Gastrocnemius medialis (tissue), 4 donors: ENCODE measurements at regions not wholly inside any gene's neighbourhood (a gene's known extent, or its start where the extent isn't known, plus 50 kb on each side); places are given as distances from the start of the nearest gene placed in this dataset.

ENCODE experiments used
- ATAC-seq, 2 donors: fragments of 150-250 bp; one replicate each; pipeline ENCODE4 v1.9.1; 2016
- DNase-seq, 2 donors: peaks; one replicate each; pipeline ENCODE4 v3.0.0-alpha.2; 2019
- H3K27ac ChIP-seq, 4 donors: fragments of 200-600 bp; sonication (generic); 1 replicate in 1 of 4; 2 replicates in 3 of 4; pipeline ENCODE4 v1.5.1; 2016 to 2018; ENCODE audit warnings: mild to moderate bottlenecking in 2 of 4, moderate library complexity in 1 of 4
- H3K27me3 ChIP-seq, 3 donors: fragments of 200-600 bp; sonication (generic) in 2 of 3; 1 replicate in 1 of 3; 2 replicates in 2 of 3; pipeline versions ENCODE4 v1.5.1 to v1.6.0; 2016 to 2019; ENCODE audit warnings: mild to moderate bottlenecking in 1 of 3, moderate library complexity in 1 of 3
- H3K36me3 ChIP-seq, 2 donors: fragments of 200-600 bp; sonication (generic) in 1 of 2; one replicate each; pipeline ENCODE4 v1.5.1; 2017 to 2018
- H3K4me1 ChIP-seq, 2 donors: fragments of 200-600 bp; sonication (generic) in 1 of 2; one replicate each; pipeline ENCODE4 v1.5.1; 2016 to 2017; ENCODE audit warnings: mild to moderate bottlenecking in 2 of 2
- H3K4me3 ChIP-seq, 4 donors: fragments of 200-600 bp; sonication (generic) in 3 of 4; 1 replicate in 1 of 4; 2 replicates in 3 of 4; pipeline ENCODE4 v1.5.1; 2016 to 2019; ENCODE audit warnings: mild to moderate bottlenecking in 2 of 4
- H3K9me3 ChIP-seq, 3 donors: fragments of 200-600 bp; sonication (generic) in 2 of 3; 1 replicate in 1 of 3; 2 replicates in 2 of 3; pipeline ENCODE4 v1.5.1; 2016 to 2019
- POLR2A ChIP-seq, 2 donors: fragments of 450-650 bp; IDR thresholded peaks; one replicate each; pipeline ENCODE4 v1.6.1; 2017; ENCODE audit warnings: antibody characterized with exemption in 2 of 2, mild to moderate bottlenecking in 2 of 2, moderate library complexity in 2 of 2
- in situ Hi-C, 4 donors: fragments of 200-750 bp; cut with MboI; loops; one replicate each; pipeline versions ENCODE4 v1.15.0 to v1.8.0; 2017; ENCODE audit warnings: low sequenced_read_pairs in 4 of 4
- intact Hi-C: fragments of 100-400 bp; cut with DNase I; formaldehyde crosslinking; loops from one replicate; pipeline ENCODE4 v1.15.1; 2023; ENCODE audit warnings: low total_unique reads
- TF ChIP-seq, protein P1 (sequence below), 5 experiments: fragments of 450-650 bp in 3 of 5; fragments of 200-600 bp in 2 of 5; sonication (generic) in 2 of 5; IDR thresholded peaks in 4 of 5; conservative IDR thresholded peaks in 1 of 5; 1 replicate in 4 of 5; 2 replicates in 1 of 5; pipeline ENCODE4 v1.5.1; 2016 to 2019; ENCODE audit warnings: antibody characterized with exemption in 5 of 5, mild to moderate bottlenecking in 3 of 5, moderate library complexity in 3 of 5

DNA sequence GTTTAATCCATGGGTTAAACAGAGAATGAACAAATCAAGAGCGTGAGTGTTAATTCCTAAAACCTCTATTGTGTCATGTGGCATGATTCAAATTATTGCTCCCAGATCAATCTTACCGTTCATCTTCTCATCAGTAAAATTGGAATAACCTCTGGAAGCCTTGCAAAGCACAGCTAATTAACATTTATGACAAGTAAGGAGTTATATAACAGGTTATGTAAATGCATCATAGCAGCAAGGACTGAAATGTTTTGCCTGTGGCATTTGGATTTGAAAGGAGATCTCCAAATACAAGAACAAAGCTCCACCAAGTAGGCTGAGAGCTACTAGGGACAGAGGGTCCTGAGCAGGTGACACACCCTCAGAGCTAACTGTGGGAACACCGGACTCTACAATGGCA lies 502.9 kb upstream of the CELF2 start:
- TF ChIP-seq POLR2A (IDR thresholded peaks at IDR 0.05): no peak
- DNase-seq (no peak), ATAC-seq (no peak)
- intact Hi-C loops (loop anchor here (10.0 kb wide), 1 partner anchor 160 kb away; no protein-coding TSS in a partner anchor), in situ Hi-C loops (no loop called here)
- Histone ChIP-seq H3K4me3 (no peak overlapping the region), H3K27ac (no peak overlapping the region), H3K36me3 (no peaks in the 10 kb centered on the region), H3K27me3 (peaks cover 0 to 3% (median 0%) of the 10 kb centered on the region in 3 donors), H3K4me1 (no peaks in the 10 kb centered on the region), H3K9me3 (no peaks in the 10 kb centered on the region)

DNA sequence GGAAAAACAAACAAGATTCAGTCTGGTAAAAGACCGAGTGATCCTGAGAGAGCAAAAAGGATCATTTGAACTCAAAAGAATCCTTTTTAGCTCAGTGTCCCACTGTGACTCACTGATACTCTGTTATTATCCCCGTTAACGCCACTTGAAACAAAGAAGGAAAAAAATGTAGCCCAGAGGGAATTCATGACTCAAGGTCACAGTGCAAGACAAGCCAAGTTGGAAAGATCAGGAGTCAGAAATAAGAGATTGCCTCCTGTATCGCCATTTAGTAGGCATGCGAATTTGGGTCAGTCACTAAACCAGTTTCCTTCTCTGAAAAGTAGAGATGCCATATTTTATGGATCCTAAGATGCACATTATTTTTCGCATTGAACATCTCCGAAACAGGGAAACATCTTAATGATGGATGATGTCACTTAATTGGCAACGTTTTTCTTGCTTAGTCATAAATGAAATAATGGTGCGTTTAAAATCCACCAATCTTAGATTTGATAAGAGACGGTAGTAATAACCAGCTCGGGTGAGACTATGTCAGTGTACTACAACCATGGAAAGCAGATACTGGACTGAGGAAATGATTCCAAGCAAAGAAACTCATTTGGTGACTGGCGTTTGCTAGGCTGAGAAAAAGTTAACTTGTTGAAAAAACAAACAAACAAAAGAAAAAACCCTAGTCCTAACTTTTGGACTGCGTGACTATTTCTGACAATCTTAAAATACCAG lies 502.0 kb upstream of the CELF2 start:
- H3K9me3 ChIP-seq: no peaks in the 10 kb centered on the region
- TF ChIP-seq POLR2A (IDR thresholded peaks at IDR 0.05): no peak
- TF ChIP-seq, protein P1, sequence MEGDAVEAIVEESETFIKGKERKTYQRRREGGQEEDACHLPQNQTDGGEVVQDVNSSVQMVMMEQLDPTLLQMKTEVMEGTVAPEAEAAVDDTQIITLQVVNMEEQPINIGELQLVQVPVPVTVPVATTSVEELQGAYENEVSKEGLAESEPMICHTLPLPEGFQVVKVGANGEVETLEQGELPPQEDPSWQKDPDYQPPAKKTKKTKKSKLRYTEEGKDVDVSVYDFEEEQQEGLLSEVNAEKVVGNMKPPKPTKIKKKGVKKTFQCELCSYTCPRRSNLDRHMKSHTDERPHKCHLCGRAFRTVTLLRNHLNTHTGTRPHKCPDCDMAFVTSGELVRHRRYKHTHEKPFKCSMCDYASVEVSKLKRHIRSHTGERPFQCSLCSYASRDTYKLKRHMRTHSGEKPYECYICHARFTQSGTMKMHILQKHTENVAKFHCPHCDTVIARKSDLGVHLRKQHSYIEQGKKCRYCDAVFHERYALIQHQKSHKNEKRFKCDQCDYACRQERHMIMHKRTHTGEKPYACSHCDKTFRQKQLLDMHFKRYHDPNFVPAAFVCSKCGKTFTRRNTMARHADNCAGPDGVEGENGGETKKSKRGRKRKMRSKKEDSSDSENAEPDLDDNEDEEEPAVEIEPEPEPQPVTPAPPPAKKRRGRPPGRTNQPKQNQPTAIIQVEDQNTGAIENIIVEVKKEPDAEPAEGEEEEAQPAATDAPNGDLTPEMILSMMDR (IDR thresholded peaks at IDR 0.05 in 4 of 5, conservative IDR thresholded peaks at IDR 0.05 in 1 of 5): no peak
- DNase-seq (no peak), ATAC-seq (peak; percentile 24 to 62)
- H3K27ac ChIP-seq: no peak overlapping the region
- H3K36me3 ChIP-seq: no peaks in the 10 kb centered on the region
- intact Hi-C loops: loop anchor here (10.0 kb wide), 1 partner anchor 159 kb away; no protein-coding TSS in a partner anchor
- H3K4me1 ChIP-seq: no peaks in the 10 kb centered on the region
- in situ Hi-C loops: no loop called here
- H3K4me3 ChIP-seq: peak overlapping the region in 1 of 4 donors; percentile 14
- H3K27me3 ChIP-seq: peaks cover 0 to 3% (median 0%) of the 10 kb centered on the region in 3 donors

DNA sequence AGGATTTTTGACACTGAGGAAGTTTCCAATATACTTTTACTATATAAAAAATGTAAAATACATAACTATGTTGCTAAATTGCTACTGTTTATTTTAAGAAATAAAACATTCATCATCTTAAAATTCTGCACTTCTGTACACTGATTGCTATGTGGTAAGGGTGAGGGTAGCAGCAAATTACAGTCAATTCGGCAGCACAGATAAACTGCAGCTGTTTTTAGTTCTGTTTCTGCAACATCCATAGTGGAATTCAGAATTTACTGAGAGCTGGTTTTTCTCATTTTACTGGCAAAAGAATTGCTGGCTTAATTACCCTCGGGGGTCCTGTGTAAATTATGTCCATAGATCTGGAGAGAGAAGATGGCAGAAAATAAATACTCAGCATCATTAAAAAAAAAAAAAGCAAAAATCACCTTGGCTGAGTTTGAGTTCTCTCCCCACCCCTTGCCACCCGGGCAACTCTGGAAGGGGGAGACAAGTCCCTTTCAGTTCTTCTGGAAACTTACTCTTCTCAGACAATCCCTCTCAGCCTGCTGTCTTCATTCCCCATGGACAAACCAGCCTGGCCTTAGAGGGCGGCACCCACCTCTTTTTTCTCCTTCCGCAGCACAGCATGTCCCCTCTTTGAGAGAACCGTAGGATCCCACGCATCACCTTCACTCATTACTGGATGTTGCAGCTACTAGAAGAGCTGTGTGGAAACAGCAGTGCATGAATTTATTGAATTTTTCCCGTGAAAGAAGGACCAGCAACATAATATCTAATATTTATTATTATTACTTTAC lies 501.1 kb upstream of the CELF2 start:
- no peak for DNase-seq
- intact Hi-C loops: loop anchor here (10.0 kb wide), 1 partner anchor 158 kb away; no protein-coding TSS in a partner anchor
- Histone ChIP-seq H3K36me3 (no peaks in the 10 kb centered on the region), H3K27me3 (peaks cover 0 to 3% (median 0%) of the 10 kb centered on the region in 3 donors), H3K4me3 (no peak overlapping the region), H3K9me3 (no peaks in the 10 kb centered on the region), H3K4me1 (no peaks in the 10 kb centered on the region), H3K27ac (no peak overlapping the region)
- no peak for ATAC-seq
- no peak for TF ChIP-seq POLR2A (IDR thresholded peaks at IDR 0.05)
- in situ Hi-C loops: no loop called here

DNA sequence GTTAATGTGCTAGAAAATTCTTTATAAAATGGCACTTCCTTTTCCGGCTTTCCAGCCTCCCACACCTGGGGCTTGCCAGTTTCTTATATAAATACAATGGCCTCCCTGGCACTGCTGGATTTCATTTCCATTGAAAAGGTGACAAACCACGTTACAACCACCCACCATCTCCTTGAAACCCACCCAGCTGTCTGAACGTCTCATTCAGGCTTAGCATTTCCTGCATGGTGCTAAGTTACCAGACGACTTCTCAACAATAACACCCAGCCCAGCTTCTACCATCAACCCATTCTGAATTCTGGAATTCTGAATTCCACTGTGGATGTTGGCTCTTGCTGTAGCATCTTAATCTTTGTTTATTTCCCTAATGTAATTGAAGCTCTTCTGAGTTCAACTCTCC lies 499.8 kb upstream of the CELF2 start:
- ATAC-seq (no peak), DNase-seq (no peak)
- H3K9me3 ChIP-seq: no peaks in the 10 kb centered on the region
- H3K36me3 ChIP-seq: no peaks in the 10 kb centered on the region
- in situ Hi-C loops: no loop called here
- no peak overlapping the region for H3K4me3 ChIP-seq
- no peaks in the 10 kb centered on the region for H3K4me1 ChIP-seq
- intact Hi-C loops: loop anchor here (10.0 kb wide), 1 partner anchor 157 kb away; no protein-coding TSS in a partner anchor
- TF ChIP-seq, protein P1 (IDR thresholded peaks at IDR 0.05 in 4 of 5, conservative IDR thresholded peaks at IDR 0.05 in 1 of 5): no peak
- TF ChIP-seq POLR2A (IDR thresholded peaks at IDR 0.05): no peak
- H3K27me3 ChIP-seq: peaks cover 0 to 3% (median 0%) of the 10 kb centered on the region in 3 donors
- no peak overlapping the region for H3K27ac ChIP-seq

GRCh38 chr10:10519674-10520073 lies 498.0 kb upstream of the CELF2 start:
- Histone ChIP-seq H3K9me3 (no peaks in the 10 kb centered on the region), H3K4me1 (no peaks in the 10 kb centered on the region), H3K27me3 (peaks cover 0 to 3% (median 0%) of the 10 kb centered on the region in 3 donors), H3K4me3 (no peak overlapping the region), H3K27ac (no peak overlapping the region), H3K36me3 (no peaks in the 10 kb centered on the region)
- in situ Hi-C loops (no loop called here), intact Hi-C loops (loop anchor here (10.0 kb wide), 1 partner anchor 155 kb away; no protein-coding TSS in a partner anchor)
- DNase-seq: no peak
- ATAC-seq: no peak
- no peak for TF ChIP-seq POLR2A (IDR thresholded peaks at IDR 0.05)
- TF ChIP-seq, protein P1 (IDR thresholded peaks at IDR 0.05 in 4 of 5, conservative IDR thresholded peaks at IDR 0.05 in 1 of 5): no peak
